CD14-positive monocyte (primary cell): ENCODE measurements at regions not wholly inside any gene's neighbourhood (a gene's known extent, or its start where the extent isn't known, plus 50 kb on each side); places are given as distances from the start of the nearest gene placed in this dataset.

Source experiments
- DNase-seq, 3 donors: peaks; one replicate each; pipeline ENCODE4 v3.0.0-alpha.2; 2011 to 2022
- H2AFZ ChIP-seq: 2 replicates; pipeline ENCODE4 v1.6.0; 2012; ENCODE audit warnings: mild to moderate bottlenecking, low read depth, low read length, inconsistent platforms; ENCODE audit not compliant: insufficient read depth, poor library complexity, severe bottlenecking
- H3K27ac ChIP-seq, 2 donors: 1 replicate in 1 of 2; 2 replicates in 1 of 2; pipeline ENCODE4 v1.5.1; 2012 to 2013; ENCODE audit warnings: low read length in 2 of 2, control low read depth in 1 of 2, inconsistent platforms in 1 of 2, low read depth in 1 of 2, mild to moderate bottlenecking in 1 of 2
- H3K27me3 ChIP-seq, 2 donors: one replicate each; pipeline versions ENCODE4 v1.6.0 to v1.6.1; 2011 to 2013; ENCODE audit warnings: low read length in 2 of 2; ENCODE audit not compliant: control insufficient read depth in 2 of 2, insufficient read depth in 2 of 2
- H3K36me3 ChIP-seq, 2 donors: replicated peaks in 1 of 2; 1 replicate in 1 of 2; 2 replicates in 1 of 2; pipeline versions ENCODE4 v1.5.1 to v1.6.1; 2012 to 2013; ENCODE audit warnings: low read length in 2 of 2, control low read depth in 1 of 2, inconsistent platforms in 1 of 2, mild to moderate bottlenecking in 1 of 2; ENCODE audit not compliant: insufficient read depth in 2 of 2, control insufficient read depth in 1 of 2
- H3K4me1 ChIP-seq, 2 donors: 1 replicate in 1 of 2; 2 replicates in 1 of 2; pipeline versions ENCODE4 v1.5.1 to v1.6.1; 2012 to 2013; ENCODE audit warnings: low read length in 2 of 2, control low read depth in 1 of 2, inconsistent platforms in 1 of 2, mild to moderate bottlenecking in 1 of 2, moderate library complexity in 1 of 2; ENCODE audit not compliant: insufficient read depth in 2 of 2, control insufficient read depth in 1 of 2
- H3K4me2 ChIP-seq: replicated peaks from 2 replicates; pipeline ENCODE3; 2012; ENCODE audit warnings: low read length, moderate library complexity, mild to moderate bottlenecking; ENCODE audit not compliant: poor library complexity, severe bottlenecking; ENCODE audit errors: extremely low read depth
- H3K4me3 ChIP-seq, 3 experiments: fragments of 200-600 bp in 1 of 3; sonication (generic) in 1 of 3; replicated peaks in 1 of 3; 1 replicate in 2 of 3; 2 replicates in 1 of 3; pipeline ENCODE4 v1.5.1; 2011 to 2013; ENCODE audit warnings: low read length in 3 of 3, mild to moderate bottlenecking in 3 of 3, control low read depth in 2 of 3, low read depth in 2 of 3, inconsistent platforms in 1 of 3, moderate library complexity in 1 of 3
- H3K79me2 ChIP-seq: 2 replicates; pipeline ENCODE4 v1.6.0; 2012; ENCODE audit warnings: mild to moderate bottlenecking, control low read depth, inconsistent platforms, low read length, moderate library complexity; ENCODE audit not compliant: insufficient read depth
- H3K9ac ChIP-seq: 2 replicates; pipeline ENCODE4 v1.6.0; 2017; ENCODE audit warnings: low read length, mild to moderate bottlenecking; ENCODE audit not compliant: insufficient read depth, poor library complexity, severe bottlenecking
- H3K9me3 ChIP-seq, 2 donors: replicated peaks in 1 of 2; 1 replicate in 1 of 2; 2 replicates in 1 of 2; pipeline versions ENCODE4 v1.5.1 to v1.6.1; 2012 to 2013; ENCODE audit warnings: low read length in 2 of 2, control low read depth in 1 of 2; ENCODE audit not compliant: control insufficient read depth in 1 of 2, insufficient read depth in 1 of 2
- H4K20me1 ChIP-seq: 2 replicates; pipeline ENCODE4 v1.6.0; 2012; ENCODE audit warnings: mild to moderate bottlenecking, low read length, control low read depth, moderate library complexity; ENCODE audit not compliant: insufficient read depth
- H3K27ac Mint-ChIP-seq, 7 donors: one replicate each; pipeline ENCODE4 v1.8.0; 2020; ENCODE audit warnings: mild to moderate bottlenecking in 7 of 7, mixed read lengths in 7 of 7, moderate library complexity in 6 of 7, inconsistent platforms in 2 of 7
- H3K27me3 Mint-ChIP-seq, 3 donors: one replicate each; pipeline ENCODE4 v1.8.0; 2021 to 2022; ENCODE audit warnings: low read depth in 3 of 3, mild to moderate bottlenecking in 3 of 3, mixed read lengths in 3 of 3, moderate library complexity in 3 of 3, inconsistent platforms in 1 of 3
- H3K36me3 Mint-ChIP-seq, 2 donors: one replicate each; pipeline ENCODE4 v1.8.0; 2020; ENCODE audit warnings: mixed read lengths in 2 of 2, inconsistent platforms in 1 of 2, mild to moderate bottlenecking in 1 of 2
- H3K4me1 Mint-ChIP-seq: one replicate; pipeline ENCODE4 v1.8.0; 2020; ENCODE audit warnings: mild to moderate bottlenecking, mixed read lengths
- H3K4me3 Mint-ChIP-seq, 2 donors: one replicate each; pipeline ENCODE4 v1.8.0; 2020; ENCODE audit warnings: mild to moderate bottlenecking in 2 of 2, mixed read lengths in 2 of 2, moderate library complexity in 1 of 2
- H3K9me3 Mint-ChIP-seq, 7 donors: one replicate each; pipeline ENCODE4 v1.8.0; 2020 to 2022; ENCODE audit warnings: mixed read lengths in 7 of 7, mild to moderate bottlenecking in 6 of 7, moderate library complexity in 6 of 7, inconsistent platforms in 2 of 7
- CTCF ChIP-seq: fragments of 200-600 bp; IDR thresholded peaks from one replicate; pipeline ENCODE4 v1.8.0; 2022; ENCODE audit warnings: antibody characterized with exemption, mild to moderate bottlenecking
- WGBS: methylation state at CpG from one replicate; pipeline ENCODE4 v1.1.5; 2013; ENCODE audit warnings: missing lambda C conversion rate; ENCODE audit not compliant: insufficient coverage; 5-methylcytosine and 5-hydroxymethylcytosine counted together
- intact Hi-C, 2 donors: fragments of 100-400 bp; cut with micrococcal nuclease; formaldehyde crosslinking; loops; one replicate each; pipeline versions ENCODE4 v1.15.0 to v1.15.1; 2023

GRCh38 chr20:51116765-51117686, 94.1 kb upstream of the KCNG1 start:
- Histone ChIP-seq H3K4me2 (no peak overlapping the region), H3K36me3 (no peaks in the 10 kb centered on the region), H3K4me1 (no peaks in the 10 kb centered on the region), H2AFZ (no peak overlapping the region), H4K20me1 (no peaks in the 10 kb centered on the region), H3K9me3 (no peaks in the 10 kb centered on the region), H3K27me3 (peaks cover 0 to 3% of the 10 kb centered on the region in 2 donors), H3K4me3 (no peak overlapping the region), H3K9ac (no peak overlapping the region), H3K27ac (no peak overlapping the region), H3K79me2 (no peaks in the 10 kb centered on the region)
- 90% methylated on average over 3 of the region's 9 CpGs for WGBS
- Mint-ChIP-seq H3K27me3 (peaks cover 10 to 17% (median 16%) of the 10 kb centered on the region in 3 donors), H3K4me1 (no peaks in the 10 kb centered on the region), H3K9me3 (peaks cover 0 to 2% (median 0%) of the 10 kb centered on the region in 7 donors), H3K4me3 (no peak overlapping the region), H3K27ac (no peak overlapping the region), H3K36me3 (no peaks in the 10 kb centered on the region)
- no peak for DNase-seq
- intact Hi-C loops: no loop called here
- no peak for TF ChIP-seq CTCF

DNA sequence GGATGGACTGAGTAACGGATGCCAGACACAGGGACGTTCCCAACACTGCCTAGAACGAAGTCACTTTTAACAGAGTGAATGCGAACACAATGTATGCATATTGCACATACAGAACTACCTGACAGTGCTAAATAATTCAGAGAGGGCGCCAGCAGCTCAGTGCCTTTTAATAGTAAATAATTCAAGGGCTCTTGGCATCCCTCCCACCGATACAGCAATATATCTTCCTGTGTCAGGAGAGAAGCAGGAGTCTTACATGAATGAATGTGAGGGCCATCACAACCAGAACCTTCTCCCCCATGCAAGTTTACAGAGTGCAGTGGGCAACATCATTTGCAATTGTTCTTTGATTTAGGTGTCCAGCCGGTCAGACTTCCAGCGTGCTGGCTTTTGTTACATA, 88.4 kb upstream of the KCNG1 start:
- no peaks in the 10 kb centered on the region for H3K4me1 ChIP-seq
- no peak overlapping the region for H3K4me3 ChIP-seq
- intact Hi-C loops: no loop called here

More for the DNA sequence above, 88.4 kb upstream of the KCNG1 start:
- Mint-ChIP-seq H3K4me1 (no peaks in the 10 kb centered on the region), H3K36me3 (no peaks in the 10 kb centered on the region), H3K9me3 (peaks cover 0 to 2% (median 0%) of the 10 kb centered on the region in 7 donors), H3K27me3 (peaks cover 6 to 8% (median 8%) of the 10 kb centered on the region in 3 donors), H3K4me3 (no peak overlapping the region), H3K27ac (no peak overlapping the region)
- Histone ChIP-seq H3K27me3 (no peaks in the 10 kb centered on the region), H3K4me2 (no peak overlapping the region), H3K9me3 (no peaks in the 10 kb centered on the region), H3K79me2 (no peaks in the 10 kb centered on the region), H3K9ac (no peak overlapping the region), H3K27ac (no peak overlapping the region), H4K20me1 (no peaks in the 10 kb centered on the region), H2AFZ (no peak overlapping the region), H3K36me3 (no peaks in the 10 kb centered on the region)
- no peak for TF ChIP-seq CTCF
- no peak for DNase-seq
- WGBS: 81% methylated on average over 3 of the region's 8 CpGs
